Endodermal cell (in vitro differentiated cells): ENCODE measurements at regions not wholly inside any gene's neighbourhood (a gene's known extent, or its start where the extent isn't known, plus 50 kb on each side); places are given as distances from the start of the nearest gene placed in this dataset.

ENCODE experiments used
- DNase-seq: peaks from one replicate; pipeline ENCODE4 v3.0.0-alpha.2; 2017
- H3K27ac ChIP-seq: 2 replicates; pipeline ENCODE4 v1.5.1; 2013; ENCODE audit warnings: mild to moderate bottlenecking, low read depth, low read length, moderate library complexity
- H3K27me3 ChIP-seq: 2 replicates; pipeline ENCODE4 v1.6.1; 2013; ENCODE audit warnings: mild to moderate bottlenecking, low read length, moderate library complexity; ENCODE audit not compliant: insufficient read depth, control insufficient read depth, poor library complexity, severe bottlenecking
- H3K36me3 ChIP-seq: 2 replicates; pipeline ENCODE4 v1.7.0; 2013; ENCODE audit warnings: mild to moderate bottlenecking, low read length, moderate library complexity; ENCODE audit not compliant: control insufficient read depth, insufficient read depth
- H3K4me1 ChIP-seq: one replicate; pipeline ENCODE4 v1.7.0; 2013; ENCODE audit warnings: low read length; ENCODE audit not compliant: control insufficient read depth, insufficient read depth
- H3K4me3 ChIP-seq: 2 replicates; pipeline ENCODE4 v1.5.1; 2013; ENCODE audit warnings: mild to moderate bottlenecking, low read length, moderate library complexity
- H3K9ac ChIP-seq: 2 replicates; pipeline ENCODE4 v1.6.1; 2013; ENCODE audit warnings: mild to moderate bottlenecking, low read length, moderate library complexity; ENCODE audit not compliant: poor library complexity, severe bottlenecking; ENCODE audit errors: extremely low read depth
- H3K9me3 ChIP-seq: 2 replicates; pipeline ENCODE4 v1.6.1; 2013; ENCODE audit warnings: mild to moderate bottlenecking, low read length, moderate library complexity; ENCODE audit not compliant: control insufficient read depth
- H3K27ac Mint-ChIP-seq: 2 replicates; pipeline ENCODE4 v1.8.0; 2020; ENCODE audit warnings: mixed read lengths
- H3K27me3 Mint-ChIP-seq: 2 replicates; pipeline ENCODE4 v1.8.0; 2021; ENCODE audit warnings: mild to moderate bottlenecking, mixed read lengths; ENCODE audit not compliant: insufficient read depth
- H3K36me3 Mint-ChIP-seq: 2 replicates; pipeline ENCODE4 v1.8.0; 2020; ENCODE audit warnings: low read depth, mixed read lengths
- H3K4me1 Mint-ChIP-seq: 2 replicates; pipeline ENCODE4 v1.8.0; 2020; ENCODE audit warnings: mixed read lengths
- H3K4me3 Mint-ChIP-seq: 2 replicates; pipeline ENCODE4 v1.8.0; 2020; ENCODE audit warnings: mild to moderate bottlenecking, moderate library complexity, mixed read lengths
- H3K9me3 Mint-ChIP-seq: 2 replicates; pipeline ENCODE4 v1.8.0; 2020; ENCODE audit warnings: mild to moderate bottlenecking, mixed read lengths
- WGBS, 2 experiments: methylation state at CpG; one replicate each; pipeline versions ENCODE4 v1.1.5 to v1.1.7; 2013; ENCODE audit warnings: missing lambda C conversion rate in 2 of 2, mixed read lengths in 1 of 2; ENCODE audit not compliant: insufficient coverage in 1 of 2, insufficient read length in 1 of 2; 5-methylcytosine and 5-hydroxymethylcytosine counted together
- TF ChIP-seq, protein P1 (sequence below): fragments of 200-600 bp; sonication (generic); conservative IDR thresholded peaks from 2 replicates; pipeline ENCODE4 v1.5.0; 2021; ENCODE audit warnings: antibody characterized with exemption, mild to moderate bottlenecking

DNA sequence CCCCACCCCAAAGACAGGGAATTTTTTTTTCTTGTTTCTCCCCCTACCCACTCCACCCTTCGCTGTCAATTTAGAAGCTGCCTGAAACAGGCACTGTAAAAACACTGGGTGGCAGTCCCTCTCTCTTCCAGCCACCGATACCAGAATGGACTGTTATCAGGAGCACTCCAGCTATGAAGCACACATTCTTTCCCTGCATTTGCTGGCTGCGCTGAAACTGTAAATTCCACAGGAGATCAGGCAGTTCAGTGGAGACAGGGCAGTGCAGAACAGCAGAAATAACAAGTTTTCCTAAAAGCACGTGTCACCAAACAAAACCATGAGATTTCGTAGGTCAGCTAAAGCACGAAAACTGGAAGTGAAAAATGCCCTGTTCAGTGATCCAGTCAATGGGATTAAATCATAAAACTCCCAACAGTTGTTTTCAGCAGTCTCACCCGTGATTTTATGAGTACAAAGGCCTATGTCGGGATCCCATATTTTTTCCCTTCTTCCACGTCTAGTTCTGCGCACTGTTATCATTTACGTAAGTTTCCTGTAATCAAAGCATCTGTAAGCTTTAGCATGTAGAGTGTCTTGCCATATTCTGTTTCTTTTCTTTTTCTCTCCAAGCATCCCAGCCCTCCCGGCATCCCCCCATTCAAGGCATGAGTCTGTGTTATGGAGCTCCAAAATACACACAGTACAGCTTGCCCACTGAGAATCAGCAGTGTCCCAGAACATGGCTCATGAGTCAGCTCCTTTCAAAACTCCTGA, 359.9 kb upstream of the EPHA7 start:
- H3K4me1 Mint-ChIP-seq = peaks cover 17% of the 10 kb centered on the region
- peak; percentile 64 for DNase-seq
- H3K9ac ChIP-seq = no peak overlapping the region
- H3K9me3 ChIP-seq = no peaks in the 10 kb centered on the region
- no peaks in the 10 kb centered on the region for H3K27me3 ChIP-seq
- H3K4me1 ChIP-seq = no peaks in the 10 kb centered on the region
- no peaks in the 10 kb centered on the region for H3K36me3 ChIP-seq
- peak overlapping the region; percentile 13 for H3K27ac ChIP-seq
- H3K27me3 Mint-ChIP-seq = no peaks in the 10 kb centered on the region
- TF ChIP-seq, protein P1, sequence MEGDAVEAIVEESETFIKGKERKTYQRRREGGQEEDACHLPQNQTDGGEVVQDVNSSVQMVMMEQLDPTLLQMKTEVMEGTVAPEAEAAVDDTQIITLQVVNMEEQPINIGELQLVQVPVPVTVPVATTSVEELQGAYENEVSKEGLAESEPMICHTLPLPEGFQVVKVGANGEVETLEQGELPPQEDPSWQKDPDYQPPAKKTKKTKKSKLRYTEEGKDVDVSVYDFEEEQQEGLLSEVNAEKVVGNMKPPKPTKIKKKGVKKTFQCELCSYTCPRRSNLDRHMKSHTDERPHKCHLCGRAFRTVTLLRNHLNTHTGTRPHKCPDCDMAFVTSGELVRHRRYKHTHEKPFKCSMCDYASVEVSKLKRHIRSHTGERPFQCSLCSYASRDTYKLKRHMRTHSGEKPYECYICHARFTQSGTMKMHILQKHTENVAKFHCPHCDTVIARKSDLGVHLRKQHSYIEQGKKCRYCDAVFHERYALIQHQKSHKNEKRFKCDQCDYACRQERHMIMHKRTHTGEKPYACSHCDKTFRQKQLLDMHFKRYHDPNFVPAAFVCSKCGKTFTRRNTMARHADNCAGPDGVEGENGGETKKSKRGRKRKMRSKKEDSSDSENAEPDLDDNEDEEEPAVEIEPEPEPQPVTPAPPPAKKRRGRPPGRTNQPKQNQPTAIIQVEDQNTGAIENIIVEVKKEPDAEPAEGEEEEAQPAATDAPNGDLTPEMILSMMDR = peak; percentile 56
- H3K4me3 Mint-ChIP-seq = no peak overlapping the region
- H3K4me3 ChIP-seq = no peak overlapping the region
- peak overlapping the region; percentile 65 for H3K27ac Mint-ChIP-seq
- no peaks in the 10 kb centered on the region for H3K36me3 Mint-ChIP-seq
- 66 to 78% methylated on average over 12 of the region's 12 CpGs for whole genome bisulfite sequencing, 2 experiments
- H3K9me3 Mint-ChIP-seq = no peaks in the 10 kb centered on the region

DNA sequence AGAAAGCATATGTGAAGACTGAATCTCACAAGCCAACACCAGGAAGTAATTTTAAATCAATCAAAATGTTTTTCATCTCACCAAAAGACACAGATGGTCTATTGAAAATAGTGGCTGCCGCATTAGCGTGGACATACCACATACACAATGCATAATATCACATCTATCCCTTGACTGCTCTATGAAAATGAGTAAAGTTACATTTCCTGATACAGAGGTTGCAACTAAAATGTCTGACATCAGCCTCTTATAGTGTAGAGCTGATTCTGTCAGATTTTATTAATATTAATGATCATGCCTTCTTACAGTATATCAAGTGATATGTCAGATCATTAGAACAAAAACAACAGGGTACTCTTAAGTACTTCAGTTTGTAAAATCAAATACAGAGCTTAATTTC, 339.8 kb upstream of the EPHA7 start:
- H3K4me3 ChIP-seq = no peak overlapping the region
- no peak overlapping the region for H3K9ac ChIP-seq
- TF ChIP-seq, protein P1 = no peak
- DNase-seq = no peak
- Mint-ChIP-seq H3K27me3 (no peaks in the 10 kb centered on the region), H3K4me3 (no peak overlapping the region), H3K27ac (no peak overlapping the region), H3K4me1 (peaks cover 5% of the 10 kb centered on the region), H3K9me3 (no peaks in the 10 kb centered on the region), H3K36me3 (no peaks in the 10 kb centered on the region)
- no peaks in the 10 kb centered on the region for H3K27me3 ChIP-seq
- H3K9me3 ChIP-seq = no peaks in the 10 kb centered on the region
- WGBS, 2 experiments = 92% methylated on average over 2 of the region's 2 CpGs; no CpG with 5 or more reads in 1 of the 2 experiments
- no peak overlapping the region for H3K27ac ChIP-seq
- no peaks in the 10 kb centered on the region for H3K4me1 ChIP-seq
- H3K36me3 ChIP-seq = no peaks in the 10 kb centered on the region

DNA sequence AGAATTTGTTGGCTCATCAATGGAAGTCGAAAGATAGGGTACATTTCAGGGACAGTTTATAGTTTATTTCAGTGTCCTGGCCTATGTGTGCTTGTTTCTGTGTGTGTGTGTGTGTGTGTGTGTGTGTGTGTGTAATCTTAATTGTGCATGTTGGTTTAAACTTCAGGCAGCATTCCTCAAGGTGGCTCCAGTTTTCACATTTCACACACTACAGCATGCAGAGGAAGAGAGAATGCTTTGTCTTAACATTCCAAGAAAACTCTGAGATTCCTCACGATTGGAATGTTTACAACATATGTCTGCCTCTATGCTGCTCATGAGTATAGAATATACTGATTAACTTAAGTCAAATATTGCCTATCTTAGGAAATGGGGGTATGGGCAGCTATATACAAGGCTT, 332.6 kb upstream of the EPHA7 start:
- Mint-ChIP-seq H3K27ac (peak overlapping the region; percentile 62), H3K4me1 (no peaks in the 10 kb centered on the region), H3K36me3 (no peaks in the 10 kb centered on the region), H3K27me3 (no peaks in the 10 kb centered on the region), H3K9me3 (no peaks in the 10 kb centered on the region), H3K4me3 (no peak overlapping the region)
- WGBS, 2 experiments = 67 to 97% methylated on average over 1 to 2 of the region's 2 CpGs
- no peak overlapping the region for H3K4me3 ChIP-seq
- no peak for DNase-seq
- no peak overlapping the region for H3K27ac ChIP-seq
- no peaks in the 10 kb centered on the region for H3K4me1 ChIP-seq
- no peaks in the 10 kb centered on the region for H3K36me3 ChIP-seq
- H3K9me3 ChIP-seq = no peaks in the 10 kb centered on the region
- no peaks in the 10 kb centered on the region for H3K27me3 ChIP-seq
- H3K9ac ChIP-seq = no peak overlapping the region
- TF ChIP-seq, protein P1 = no peak
